ENCODE measurements at regions not wholly inside any gene's neighbourhood (a gene's known extent, or its start where the extent isn't known, plus 50 kb on each side); places are given as distances from the start of the nearest gene placed in this dataset.

GRCh38 chr6:62354261-62354660, 68.2 kb upstream of the KHDRBS2 start:
- Histone ChIP-seq H3K9me3 (replicated peaks; ENCODE audit: control insufficient read depth, insufficient read depth, low read length) (peaks cover 2% of the 10 kb centered on the region), H3K4me3 (replicated peaks in 1 of 3; ENCODE audit: insufficient read depth in 1 of 3, low read depth in 1 of 3, low read length in 3 of 3) (no peak overlapping the region), H3K27ac (ENCODE audit: insufficient read depth, low read depth, low read length) (no peak overlapping the region), H3K36me3 (ENCODE audit: control insufficient read depth in 2 of 2, extremely low read depth in 1 of 2, insufficient read depth in 2 of 2, low read length in 2 of 2) (no peaks in the 10 kb centered on the region), H3K79me2 (ENCODE audit: control insufficient read depth, insufficient read depth, low read length) (no peaks in the 10 kb centered on the region), H3K9me1 (replicated peaks; ENCODE audit: control insufficient read depth, extremely low read depth, insufficient read depth, low read length) (no peaks in the 10 kb centered on the region), H3K9ac (replicated peaks; ENCODE audit: extremely low read depth, insufficient read depth, low read length) (no peak overlapping the region), H4K20me1 (replicated peaks; ENCODE audit: control insufficient read depth, extremely low read depth, insufficient read depth, low read length) (no peaks in the 10 kb centered on the region), H3K4me1 (ENCODE audit: control insufficient read depth, extremely low read depth, insufficient read depth, low read length) (no peaks in the 10 kb centered on the region), H3K27me3 (ENCODE audit: control insufficient read depth in 2 of 2, insufficient read depth in 2 of 2, low read length in 2 of 2) (no peaks in the 10 kb centered on the region), H2AFZ (ENCODE audit: low read depth, low read length) (no peak overlapping the region), H3K4me2 (ENCODE audit: insufficient read depth, low read length) (no peak overlapping the region)
- FAIRE-seq = no peak
- TF ChIP-seq EZH2 (IDR thresholded peaks at IDR 0.05; ENCODE audit: borderline replicate concordance, low read depth, low read length, severe bottlenecking) (no peak), FOS (IDR thresholded peaks at IDR 0.05; ENCODE audit: borderline replicate concordance, insufficient read depth, low read length) (no peak), CTCF (IDR thresholded peaks at IDR 0.05; ENCODE audit: extremely low read depth in 1 of 2, insufficient read depth in 1 of 2, low read depth in 1 of 2, low read length in 2 of 2) (no peak), POLR2AphosphoS5 (IDR thresholded peaks at IDR 0.05; ENCODE audit: insufficient read depth, low read depth, low read length) (no peak), MAX (IDR thresholded peaks at IDR 0.05; ENCODE audit: insufficient read depth, insufficient read length) (no peak), POLR2A (IDR thresholded peaks at IDR 0.05; ENCODE audit: low read depth, low read length) (no peak), MYC (IDR thresholded peaks at IDR 0.05; ENCODE audit: low read depth, low read length) (no peak), GATA2 (IDR thresholded peaks at IDR 0.05; ENCODE audit: insufficient read depth, insufficient read length, low read depth, low read length) (no peak), JUN (IDR thresholded peaks at IDR 0.05; ENCODE audit: borderline replicate concordance, insufficient read depth, insufficient read length, low read depth) (no peak)
- dilution Hi-C loops (cut with MboI; ENCODE audit: extremely low pct_ligation_motif_present, low sequenced_read_pairs) = no loop called here
- intact Hi-C loops (cut with micrococcal nuclease) = no loop called here
- no peak for DNase-seq (ENCODE audit: low read depth, low spot score)
- ChIA-PET CTCF (no interaction called here), POLR2A (no interaction called here)
- no TSS peak for BruUV-seq (replicated peaks)
